AG20443 (cell line): ENCODE measurements at regions not wholly inside any gene's neighbourhood (a gene's known extent, or its start where the extent isn't known, plus 50 kb on each side); places are given as distances from the start of the nearest gene placed in this dataset.

Experiments
- DNase-seq: peaks from one replicate; pipeline ENCODE4 v3.0.0; 2012; ENCODE audit warnings: low spot score, mixed read lengths

DNA sequence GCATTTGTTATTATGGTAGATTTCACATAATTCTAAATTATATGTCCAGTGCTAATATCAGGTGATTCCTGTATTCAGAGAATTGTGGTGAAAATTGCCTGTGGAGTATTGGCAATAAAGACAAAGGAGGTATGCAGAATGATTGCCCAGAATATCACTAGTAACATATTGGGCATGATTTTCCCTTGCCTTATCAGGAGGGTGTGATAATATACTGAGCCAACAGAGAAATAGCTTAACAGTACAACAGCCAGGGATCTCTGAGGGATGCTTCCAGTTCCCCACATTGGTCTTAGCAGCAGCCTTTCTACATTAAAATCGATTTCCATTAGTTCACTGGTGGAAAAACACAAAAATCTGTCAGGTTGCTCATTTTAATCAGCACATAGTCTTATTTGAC lies 122.9 kb upstream of the COL3A1 start:
- no peak for DNase-seq

DNA sequence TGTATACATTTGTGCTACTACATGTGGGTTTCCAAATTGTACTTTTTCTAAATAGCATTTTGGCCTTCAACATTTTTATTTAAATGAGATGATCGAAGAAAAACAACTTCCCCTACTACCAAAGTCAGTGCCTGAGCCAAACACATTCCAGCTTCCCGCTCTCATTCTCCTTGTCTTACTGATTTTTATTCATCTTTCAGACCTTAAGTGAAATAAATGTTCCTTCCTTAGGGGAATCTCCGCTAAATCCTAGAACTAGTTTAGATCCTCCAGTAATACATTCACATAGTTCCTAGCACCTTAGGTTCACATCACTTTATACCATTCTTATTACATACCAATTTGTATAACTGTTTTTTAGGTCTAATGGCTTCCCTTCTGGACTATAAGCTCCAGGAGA lies 122.3 kb upstream of the COL3A1 start:
- DNase-seq = no peak

DNA sequence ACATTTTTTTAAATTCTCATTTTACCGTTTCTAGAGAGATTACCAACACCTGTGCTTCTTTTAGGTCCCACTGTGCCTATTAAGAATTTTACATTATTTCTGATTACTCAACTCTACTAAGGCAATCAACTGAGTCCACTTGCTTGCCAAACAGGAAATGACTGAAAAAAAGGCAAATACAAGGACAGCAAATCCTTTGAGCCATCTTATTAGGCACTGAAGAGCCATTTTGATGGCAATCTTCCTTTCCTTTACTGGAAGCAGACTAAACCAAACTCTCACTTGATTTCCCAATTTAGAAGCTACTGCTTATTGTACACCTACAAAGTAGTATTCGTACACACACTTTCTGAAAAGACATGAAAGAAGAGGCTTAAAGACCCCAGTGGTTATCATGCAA lies 121.4 kb upstream of the COL3A1 start:
- peak; percentile 13 for DNase-seq

DNA sequence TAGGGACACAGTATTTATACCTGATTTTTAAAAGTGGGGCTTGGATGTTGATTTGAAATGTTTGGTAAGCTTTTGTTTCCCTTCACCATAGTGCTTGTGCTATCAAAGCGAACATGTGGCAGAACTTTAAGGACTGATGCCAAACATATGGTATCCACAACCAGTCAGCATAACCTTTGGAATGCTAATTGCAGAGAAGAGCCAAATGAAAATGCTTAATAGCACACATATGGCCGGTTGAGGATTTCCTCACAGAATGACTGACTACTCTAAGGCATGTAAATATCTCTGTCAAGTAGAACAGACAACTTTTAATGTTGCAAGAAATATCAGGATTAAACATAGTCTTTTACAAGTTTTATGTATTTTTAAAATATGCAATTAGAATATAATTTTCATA lies 120.9 kb upstream of the COL3A1 start:
- DNase-seq = peak; percentile 66

DNA sequence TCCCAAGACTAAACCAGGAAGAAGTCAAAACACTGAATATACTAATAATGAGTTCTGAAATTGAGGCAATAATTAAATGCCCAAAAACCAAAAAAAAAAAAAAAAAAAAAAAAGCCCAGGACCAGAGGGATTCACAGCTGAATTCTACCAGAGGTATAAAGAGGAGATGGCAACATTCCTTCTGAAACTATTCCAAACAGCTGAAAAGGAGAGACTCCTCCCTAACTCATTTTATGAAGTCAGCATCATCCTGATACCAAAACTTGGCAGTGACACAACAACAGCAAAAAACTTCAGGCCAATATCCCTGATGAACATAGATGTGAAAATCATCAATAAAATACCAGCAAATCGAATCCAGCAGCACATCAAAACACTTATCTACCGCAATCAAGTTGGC lies 108.5 kb upstream of the COL3A1 start:
- no peak for DNase-seq

DNA sequence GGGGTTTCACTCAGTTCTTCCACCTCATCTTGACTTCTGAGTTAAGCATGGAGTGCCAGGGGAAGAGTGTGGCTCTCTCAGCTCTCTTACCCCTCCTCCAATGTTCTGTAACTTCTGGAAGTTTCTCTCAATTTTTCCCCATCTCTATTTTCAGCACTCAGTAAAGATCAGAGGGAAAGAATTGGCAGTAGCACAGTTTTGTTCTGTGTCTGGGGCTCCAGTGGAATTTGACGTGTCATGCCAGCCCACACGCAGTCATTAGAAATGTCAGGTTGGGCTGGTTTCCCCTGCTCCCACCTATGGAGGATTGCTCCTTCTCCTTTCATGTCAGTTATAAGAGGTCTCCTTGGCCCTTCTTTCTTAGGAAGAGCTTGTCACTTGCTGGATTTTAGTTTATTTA lies 104.6 kb upstream of the COL3A1 start:
- peak; percentile 43 for DNase-seq

DNA sequence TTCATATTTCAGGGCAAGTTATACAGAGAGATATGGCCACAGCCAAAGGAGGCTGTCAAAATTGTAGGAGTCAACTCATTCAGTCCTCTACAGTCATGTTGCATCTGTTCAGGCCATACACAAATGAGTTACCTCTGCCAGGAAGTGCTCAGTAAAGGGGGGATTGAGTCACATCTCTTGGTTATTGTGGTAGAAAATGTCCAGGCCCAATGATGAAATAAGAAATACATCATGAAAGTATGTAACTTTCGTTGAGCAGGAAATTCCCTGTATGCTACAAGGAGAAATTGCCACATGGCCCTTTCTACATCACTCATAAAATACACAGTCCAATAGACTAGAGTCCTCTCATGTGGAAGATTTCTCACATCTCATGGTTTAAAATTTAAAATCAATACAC lies 103.9 kb upstream of the COL3A1 start:
- peak; percentile 69 for DNase-seq

DNA sequence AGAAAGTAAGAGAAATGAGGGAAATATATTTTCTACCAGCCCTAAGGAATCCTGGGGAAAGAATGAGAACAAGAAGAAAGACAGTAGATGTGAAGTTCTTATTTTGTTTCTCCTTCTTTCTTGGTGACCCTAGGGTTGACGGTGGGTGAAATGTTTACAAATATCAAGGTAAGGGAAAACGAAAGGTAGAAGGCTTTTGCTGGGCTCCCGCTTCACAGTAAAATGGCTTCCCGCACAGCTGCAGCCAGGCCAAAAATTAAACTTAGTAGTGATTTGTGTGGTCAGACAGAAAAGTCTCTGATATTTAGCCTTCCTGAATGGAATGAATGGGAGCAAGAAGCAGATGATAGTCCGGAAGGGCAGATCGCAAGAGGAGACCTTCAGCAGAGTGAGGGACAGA lies 99.1 kb upstream of the COL3A1 start:
- no peak for DNase-seq

DNA sequence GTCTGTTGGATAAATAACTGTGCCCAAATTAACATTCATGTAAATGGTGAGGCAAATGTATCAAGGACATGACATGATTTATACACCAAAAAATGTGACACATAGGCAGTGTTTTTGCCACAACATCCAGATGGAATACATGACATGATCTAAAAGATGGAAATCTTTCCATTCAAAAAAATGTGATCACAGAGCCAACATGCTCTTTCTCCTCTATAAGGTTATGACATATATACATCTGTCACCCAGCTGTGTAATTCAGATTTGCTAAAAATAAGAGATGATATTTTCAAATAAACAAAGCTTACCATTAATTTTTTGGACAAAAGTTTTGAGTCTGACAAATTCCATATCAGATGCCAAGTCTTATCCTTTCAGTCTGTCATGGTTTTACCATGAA lies 95.5 kb upstream of the COL3A1 start:
- no peak for DNase-seq

DNA sequence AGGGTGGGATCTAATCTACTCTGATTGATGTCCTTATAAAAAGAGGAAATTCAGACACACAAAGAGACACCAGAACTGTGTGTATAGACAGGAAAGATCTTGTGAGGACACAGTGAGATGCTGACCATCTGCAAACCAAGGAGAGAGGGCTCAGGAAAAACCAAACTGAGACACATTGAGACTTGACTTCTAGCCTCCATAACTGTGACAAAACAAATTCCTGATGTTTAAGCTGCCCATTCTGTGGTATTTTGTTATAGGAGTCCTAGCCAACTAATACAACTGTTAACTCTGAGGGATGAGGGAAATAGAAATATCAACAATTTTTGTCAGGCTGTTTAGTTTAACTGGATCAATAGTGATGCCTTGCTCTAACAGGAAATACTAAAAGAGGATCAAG lies 93.4 kb upstream of the COL3A1 start:
- no peak for DNase-seq

DNA sequence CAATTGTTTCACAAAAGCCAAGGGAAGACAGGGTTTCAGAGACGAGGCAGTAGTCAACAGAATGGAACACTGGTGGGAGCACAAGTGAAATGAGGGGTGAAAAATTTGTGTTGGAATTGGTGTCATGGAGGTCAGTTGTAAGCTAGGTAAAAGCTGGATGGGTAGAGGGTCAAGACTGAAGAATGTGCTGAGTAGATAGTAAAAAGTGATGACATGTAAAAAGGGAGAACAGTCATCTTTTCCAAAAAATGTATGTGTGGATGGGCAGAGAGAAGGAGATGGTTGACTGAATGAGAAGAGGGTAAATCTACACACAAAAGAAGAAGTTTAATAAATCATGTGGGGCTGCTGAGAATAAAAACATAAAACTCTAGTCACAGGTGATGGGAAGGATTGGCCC lies 92.7 kb upstream of the COL3A1 start:
- no peak for DNase-seq

DNA sequence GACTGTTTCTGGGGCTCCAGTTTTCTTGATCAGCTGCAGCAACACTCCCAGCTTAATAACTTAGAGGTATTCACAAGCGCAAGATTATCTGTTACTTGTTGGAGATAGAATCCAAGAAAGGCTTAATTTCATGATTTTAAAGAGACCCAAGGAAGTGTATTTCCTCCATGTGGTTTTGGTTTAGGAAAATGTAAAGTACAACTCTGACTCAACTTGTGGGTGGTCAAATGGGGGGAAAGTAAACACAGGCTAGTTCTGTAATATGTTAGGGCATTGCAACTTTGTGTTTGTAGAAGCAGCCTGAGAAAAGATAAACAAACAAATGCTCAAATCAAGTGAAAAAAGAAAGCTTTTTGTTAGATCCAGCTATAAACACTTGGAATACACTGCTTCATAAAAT lies 90.1 kb upstream of the COL3A1 start:
- DNase-seq = no peak

DNA sequence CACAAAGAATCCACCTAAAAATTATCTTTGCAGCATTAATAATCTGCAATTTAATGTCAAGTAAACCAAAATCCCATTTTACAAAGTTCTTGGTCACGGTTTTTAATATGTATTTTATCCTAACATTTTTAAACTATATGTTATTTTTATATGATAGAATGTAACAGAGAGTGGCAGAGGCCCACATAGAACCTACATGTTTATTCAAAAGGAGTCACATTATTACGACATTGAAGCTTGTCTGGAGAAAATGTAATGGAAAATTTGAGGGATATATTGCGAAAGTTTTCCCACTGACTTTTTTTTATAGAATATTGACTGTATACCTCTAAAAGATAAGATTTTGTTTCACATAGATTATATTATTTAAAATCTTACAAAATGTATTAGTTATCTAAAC lies 89.7 kb upstream of the COL3A1 start:
- no peak for DNase-seq

DNA sequence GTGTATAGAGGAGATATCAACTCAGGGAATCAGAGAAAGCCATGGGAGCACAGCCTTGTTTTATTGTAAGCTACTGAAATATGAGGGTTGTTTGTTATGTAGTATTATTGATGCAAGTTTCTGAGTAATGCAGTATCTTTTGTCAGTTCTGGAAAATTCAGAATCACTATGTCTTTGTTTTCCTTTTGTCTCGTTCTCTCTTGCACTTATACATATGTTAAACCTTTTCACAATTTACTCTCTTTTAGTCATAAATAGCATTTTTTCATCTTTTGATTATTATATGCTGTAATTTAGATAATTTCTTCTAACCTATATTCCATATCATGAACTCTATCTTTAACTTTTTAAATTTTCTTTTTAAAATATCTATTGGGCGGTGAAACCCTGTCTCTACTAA lies 85.0 kb upstream of the COL3A1 start:
- no peak for DNase-seq

DNA sequence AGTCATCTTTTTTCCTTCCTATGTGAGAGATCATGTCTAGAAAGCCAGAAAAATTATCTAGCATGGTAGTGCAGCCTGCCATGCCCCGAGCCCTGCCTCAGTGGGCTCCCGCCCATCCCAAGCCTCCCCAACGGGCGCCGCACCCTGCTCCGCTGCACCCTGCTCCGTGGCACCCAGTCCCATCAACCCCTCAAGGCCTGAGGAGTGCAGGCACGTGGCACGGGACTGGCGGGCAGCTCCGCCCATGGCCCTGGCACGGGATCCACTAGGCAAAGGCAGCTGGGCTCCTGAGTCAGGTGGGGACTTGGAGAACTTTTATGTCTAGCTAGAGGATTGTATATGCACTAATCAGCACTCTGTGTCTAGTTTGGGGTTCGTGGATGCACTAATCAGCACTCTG lies 83.4 kb upstream of the COL3A1 start:
- DNase-seq = no peak

DNA sequence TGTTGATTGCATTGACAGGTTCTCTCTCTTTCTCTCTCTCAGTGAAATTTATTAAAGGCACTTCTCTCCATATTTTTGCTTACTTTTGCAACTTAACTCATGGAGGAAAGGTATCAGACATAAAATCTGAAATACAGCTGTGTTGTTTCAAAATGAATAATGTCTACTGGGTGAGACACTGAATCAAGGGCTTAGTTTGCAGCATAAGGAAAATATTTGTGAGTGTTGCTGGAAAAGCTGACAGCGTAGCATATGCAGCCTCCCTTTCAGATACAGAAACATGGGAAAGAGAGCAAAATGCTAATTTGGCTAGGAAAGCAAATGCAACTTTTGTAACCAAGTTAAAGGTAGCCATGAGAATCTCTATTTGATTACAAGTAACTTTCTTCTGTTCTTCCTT lies 81.5 kb upstream of the COL3A1 start:
- no peak for DNase-seq

DNA sequence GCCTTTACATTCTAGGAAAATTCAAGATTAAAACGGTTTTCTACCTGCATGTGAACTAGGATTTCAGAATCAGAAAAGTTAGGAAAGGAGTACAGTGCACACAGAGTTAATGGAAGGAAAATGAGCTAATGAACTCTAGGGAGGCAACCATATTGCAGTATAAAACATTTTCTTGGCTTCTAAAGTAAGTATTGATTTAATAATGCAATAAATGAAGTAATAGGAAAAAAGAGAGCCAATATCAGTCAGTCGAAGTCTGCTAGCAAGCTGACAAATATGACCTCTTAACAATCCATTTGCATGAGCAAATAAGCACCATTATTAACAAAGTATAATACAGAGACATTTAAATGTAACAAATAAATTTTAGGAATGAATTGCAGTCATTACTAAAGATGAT lies 80.2 kb upstream of the COL3A1 start:
- no peak for DNase-seq

DNA sequence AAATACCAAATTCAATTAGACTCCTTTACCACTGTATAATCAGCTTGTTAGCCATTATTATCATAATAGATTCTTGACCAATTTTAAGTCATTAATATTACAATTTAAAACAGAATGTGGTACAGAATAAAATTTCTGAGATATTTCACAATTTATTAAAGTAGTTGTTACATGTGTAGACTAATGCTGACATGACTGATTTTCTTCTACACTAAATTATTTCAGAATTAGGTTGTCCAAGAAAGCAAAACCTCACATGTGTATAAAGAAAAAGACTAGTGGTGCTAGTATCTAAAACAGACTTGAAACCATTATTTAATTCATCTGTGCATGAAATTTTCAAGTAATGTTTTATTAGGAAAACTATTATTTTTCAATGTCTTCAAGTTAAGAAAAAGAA lies 79.2 kb upstream of the COL3A1 start:
- DNase-seq = no peak

DNA sequence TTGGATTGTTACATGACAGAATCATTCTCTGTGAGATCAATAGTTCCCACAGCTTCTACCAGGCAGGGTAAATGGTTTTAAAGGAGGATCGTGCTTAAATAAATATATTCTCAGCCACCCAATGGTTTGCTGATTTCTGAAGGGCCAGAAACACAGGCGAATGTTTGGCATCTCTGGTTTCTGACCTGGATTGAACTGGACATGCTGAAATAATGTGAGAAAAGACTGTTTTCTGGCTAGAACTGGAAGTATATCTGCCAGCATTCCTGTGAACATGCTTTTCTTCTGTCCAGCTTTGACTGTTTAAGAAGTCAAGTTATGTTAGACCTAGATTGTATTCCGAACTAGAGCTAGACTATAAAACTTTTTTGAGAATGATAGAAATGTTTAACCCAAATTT lies 77.1 kb upstream of the COL3A1 start:
- DNase-seq = peak; percentile 54

DNA sequence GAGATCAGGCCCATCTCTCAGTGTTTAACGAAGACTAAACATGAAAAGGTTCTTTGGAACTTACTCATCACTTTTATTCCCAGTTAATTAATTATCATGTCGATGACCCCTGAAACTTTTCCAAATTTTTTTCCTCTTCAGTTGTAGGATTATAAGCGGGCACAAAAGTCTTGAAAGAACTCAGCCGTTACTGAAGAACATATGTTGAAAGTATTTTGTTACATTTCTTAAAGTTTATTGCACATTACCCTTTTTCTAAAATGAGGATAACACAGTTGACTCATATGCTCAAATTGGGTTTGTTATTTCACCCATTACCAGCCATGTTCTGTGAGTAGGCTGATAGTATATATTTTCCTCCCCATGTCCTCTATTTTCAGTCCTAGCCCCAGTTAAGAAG lies 75.9 kb upstream of the COL3A1 start:
- DNase-seq = no peak

DNA sequence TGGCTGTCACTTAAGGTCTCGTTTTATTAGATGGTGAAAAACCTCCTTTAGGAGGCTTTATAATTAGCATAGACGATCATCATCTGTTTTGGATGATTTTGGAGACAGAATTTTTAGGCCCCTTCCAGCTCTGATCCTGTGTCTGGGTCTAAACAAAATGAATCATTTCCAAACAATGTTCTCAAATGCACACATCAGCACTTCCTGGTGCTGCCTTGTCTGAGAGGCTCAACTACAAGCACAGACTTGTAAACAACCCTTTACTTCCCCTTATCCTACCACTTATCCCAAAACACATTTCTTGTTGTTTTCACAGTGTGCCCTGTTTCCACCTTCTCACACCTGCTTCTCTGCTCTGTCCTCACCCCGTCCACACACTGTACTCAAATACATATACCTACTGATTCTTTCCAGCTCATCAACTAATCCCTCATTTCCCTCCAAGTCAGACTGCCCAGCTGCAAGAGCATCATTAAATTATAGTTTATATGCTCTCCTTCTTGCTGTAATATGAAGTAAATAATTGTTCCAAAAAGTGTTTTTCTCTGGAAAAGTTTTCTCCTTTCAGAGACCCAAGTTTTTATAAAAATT lies 71.2 kb upstream of the COL3A1 start:
- peak; percentile 53 for DNase-seq

DNA sequence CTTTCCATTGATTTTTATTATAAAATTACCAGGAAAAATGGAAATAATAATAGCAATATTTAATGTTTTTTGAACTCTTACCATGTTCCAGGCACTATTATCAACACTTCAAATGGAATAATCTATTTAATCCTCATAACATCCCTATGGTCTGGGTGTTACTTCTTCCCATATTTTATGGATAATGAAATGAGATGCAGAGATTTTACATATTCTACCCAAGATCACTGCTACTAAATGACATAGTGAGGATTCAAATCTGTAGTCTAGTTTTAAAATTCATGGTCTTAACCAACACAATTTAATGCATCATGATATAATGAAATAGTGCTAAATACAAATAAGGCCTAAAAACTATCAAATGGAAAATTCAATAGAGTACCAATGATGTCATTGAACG lies 70.4 kb upstream of the COL3A1 start:
- no peak for DNase-seq

DNA sequence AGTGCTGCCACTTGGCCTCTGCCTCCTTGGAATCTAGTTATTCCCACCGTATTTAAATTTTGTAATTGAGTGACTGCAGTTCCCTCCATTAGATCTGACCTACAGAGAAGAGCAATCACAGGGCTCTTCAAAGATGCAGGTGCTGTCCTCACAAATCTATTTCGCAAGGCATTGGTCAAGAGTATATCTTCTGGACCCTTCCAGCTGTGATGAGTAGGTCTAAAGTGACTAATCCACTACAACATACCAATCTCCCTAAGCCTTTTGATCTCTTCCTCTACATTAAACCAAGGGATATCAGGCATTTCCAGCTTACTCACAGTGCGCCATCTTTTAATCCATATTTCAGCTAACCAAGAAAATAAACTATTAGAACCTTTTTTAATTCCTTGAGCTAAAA lies 65.1 kb upstream of the COL3A1 start:
- no peak for DNase-seq

DNA sequence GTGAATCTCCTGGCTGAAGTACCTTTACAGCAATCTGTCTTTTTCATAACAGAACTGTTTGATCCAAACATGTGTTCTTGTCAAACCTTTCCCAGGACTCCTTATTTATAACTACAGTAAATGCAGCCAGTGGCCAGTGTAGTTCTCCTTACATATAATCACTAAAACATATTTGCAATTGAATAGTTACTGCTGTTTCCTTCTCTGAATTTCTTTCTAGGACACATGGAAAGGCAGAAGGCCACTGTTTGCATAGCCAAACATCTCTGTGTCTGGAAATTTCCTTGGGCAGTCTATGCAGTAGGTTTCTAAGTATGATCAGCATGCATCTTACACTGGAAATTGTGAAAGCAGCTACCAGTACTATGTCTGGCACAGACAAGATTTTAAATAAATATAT lies 57.4 kb upstream of the COL3A1 start:
- DNase-seq = no peak

DNA sequence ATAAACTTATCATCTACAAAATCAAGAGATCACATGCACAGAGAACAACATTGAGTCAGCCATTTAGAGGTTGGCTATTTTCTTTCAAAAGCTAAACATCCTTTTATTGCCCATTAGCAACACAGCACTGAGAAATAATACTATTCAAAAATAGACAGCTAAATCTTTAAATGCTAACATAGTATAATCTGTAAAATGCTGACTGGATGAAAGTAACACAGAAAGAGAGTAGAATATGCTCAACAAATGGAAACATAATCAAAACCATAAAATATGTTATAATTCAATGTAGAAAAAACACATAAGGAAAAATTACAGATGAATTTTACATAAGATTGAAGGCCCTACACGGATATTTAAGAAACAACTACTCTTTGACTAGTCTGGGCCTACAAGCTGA lies 56.5 kb upstream of the COL3A1 start:
- DNase-seq = no peak
